HG03060 (cell line): ENCODE measurements at regions not wholly inside any gene's neighbourhood (a gene's known extent, or its start where the extent isn't known, plus 50 kb on each side); places are given as distances from the start of the nearest gene placed in this dataset.

Source experiments
- ATAC-seq: cut with Tn5 transposase; IDR thresholded peaks from one replicate; pipeline ENCODE4 v1.9.1; 2021; ENCODE audit warnings: low read depth, moderate number of reproducible peaks; ENCODE audit not compliant: unreplicated experiment

- ATAC-seq: no peak
Measured at GRCh38 chr18:31213641-31214040, 51.0 kb upstream of the DSC1 start.

DNA sequence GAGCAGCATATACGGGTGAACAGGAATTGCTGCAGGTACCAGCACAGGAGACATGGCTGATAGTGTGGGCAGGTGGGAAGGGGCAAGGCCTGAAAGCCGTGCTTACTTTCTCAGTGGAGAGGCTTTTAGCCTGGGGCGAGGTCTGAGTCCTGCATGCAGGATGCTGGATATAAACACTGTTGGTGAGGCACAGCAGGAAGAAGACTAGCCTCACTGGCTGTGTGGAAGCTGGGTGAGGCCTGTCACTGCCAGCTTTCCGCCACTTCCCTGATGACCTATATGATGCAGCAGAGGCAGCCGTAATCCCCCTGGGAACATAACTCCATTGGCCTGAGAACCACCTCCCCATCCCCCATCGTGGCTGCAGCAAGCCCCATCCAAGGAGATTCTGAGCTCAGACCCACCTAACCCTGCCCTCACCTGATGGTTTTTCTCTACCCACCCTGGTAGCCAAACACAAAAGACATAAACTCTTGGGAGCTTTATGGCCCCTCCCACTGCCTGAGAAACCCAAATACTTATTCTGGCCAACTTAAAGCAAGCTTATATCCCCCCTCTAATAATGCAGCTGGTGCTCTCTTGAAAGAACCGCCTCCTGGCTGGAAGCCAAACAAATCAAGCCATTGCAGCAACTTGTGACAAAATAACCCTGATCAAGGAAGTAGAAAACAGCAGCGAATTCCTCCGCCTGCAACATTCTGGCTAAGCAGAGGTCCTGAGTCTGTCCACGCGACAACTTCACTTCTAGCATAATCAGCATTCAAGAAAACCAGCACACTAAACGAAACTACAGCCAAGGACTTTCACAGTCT, 54.6 kb upstream of the DSC1 start:
- no peak for ATAC-seq

GRCh38 chr18:31218671-31219383, 56.2 kb upstream of the DSC1 start:
- no peak for ATAC-seq

- ATAC-seq: no peak
Measured at GRCh38 chr18:31219395-31219794, 56.7 kb upstream of the DSC1 start.

GRCh38 chr18:31223371-31223770, 60.7 kb upstream of the DSC1 start:
- ATAC-seq: no peak

GRCh38 chr18:31225668-31226067, 63.0 kb upstream of the DSC1 start:
- ATAC-seq: no peak

DNA sequence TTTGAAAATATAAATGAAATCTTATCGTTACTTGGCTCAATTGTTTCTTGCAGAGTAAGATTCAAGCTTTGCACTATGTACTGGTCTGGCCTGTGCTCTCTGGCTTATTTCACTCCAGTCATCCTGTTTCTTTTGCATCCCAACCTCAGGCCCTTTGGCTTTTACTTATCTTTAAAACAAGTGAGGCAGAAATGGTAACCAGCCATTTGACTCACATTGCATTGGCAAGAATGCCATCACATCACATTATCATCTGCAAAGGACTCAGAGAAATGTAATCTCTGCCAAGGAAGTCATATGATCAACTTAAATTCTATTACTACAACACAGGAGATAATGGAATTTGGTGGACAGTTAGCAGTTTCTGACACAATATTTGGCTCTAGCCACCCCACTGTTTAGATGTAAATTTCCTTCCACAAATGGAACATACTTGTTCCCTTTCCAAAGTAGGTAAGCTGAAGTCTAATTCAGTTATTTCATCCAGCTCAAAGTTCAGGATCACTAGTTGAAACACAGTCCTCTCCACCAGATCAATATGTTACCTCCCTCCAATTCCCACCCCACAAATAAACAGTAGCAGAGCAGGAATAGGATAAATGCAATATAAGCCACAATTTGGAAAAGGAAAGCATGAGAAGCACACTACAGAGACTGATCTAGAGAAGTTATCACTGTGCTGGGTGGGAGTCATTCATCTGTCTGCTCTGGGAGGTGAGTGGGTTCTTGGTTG, 65.0 kb upstream of the DSC1 start:
- no peak for ATAC-seq

DNA sequence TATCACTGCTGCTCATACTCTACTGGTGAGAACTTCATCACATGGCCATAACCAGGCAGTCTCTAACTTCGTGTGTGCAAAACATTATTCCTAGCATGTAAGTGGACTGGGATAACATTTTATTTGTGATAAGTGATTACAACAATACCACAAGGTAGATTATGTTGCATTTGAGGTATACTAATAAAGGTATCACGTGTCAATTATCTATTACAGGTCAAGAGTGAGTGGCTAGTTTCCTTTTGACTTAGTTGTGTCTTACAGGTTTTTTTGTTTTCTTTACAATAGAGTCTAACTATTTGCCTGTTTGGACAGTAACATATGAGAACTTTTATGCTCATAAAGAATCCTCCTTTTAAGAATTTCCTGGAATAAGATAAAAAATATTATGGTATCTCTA, 67.2 kb upstream of the DSC1 start:
- no peak for ATAC-seq

GRCh38 chr18:31230495-31230894, 67.8 kb upstream of the DSC1 start:
- peak; percentile 75 for ATAC-seq

DNA sequence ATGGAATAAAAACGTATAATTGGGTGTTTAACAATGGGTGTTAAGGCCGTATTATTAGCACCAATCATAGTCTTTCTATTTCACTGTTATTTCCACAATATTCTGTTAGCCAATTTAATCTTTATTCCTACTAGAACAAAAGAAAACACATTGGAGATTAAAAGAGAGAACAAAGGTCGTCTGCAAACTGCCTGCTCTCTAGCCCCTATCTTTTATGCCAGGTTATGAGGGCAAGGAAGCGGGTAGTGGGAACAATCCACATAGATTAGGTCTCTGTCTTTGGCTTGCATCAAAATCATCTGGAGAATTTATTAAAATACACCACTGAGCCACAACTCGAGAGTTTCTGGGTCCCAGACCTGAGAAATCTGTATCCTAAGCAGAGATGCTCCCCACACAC, 69.4 kb upstream of the DSC1 start:
- ATAC-seq: no peak

- ATAC-seq: no peak
Measured at GRCh38 chr18:31232775-31233424, 70.2 kb upstream of the DSC1 start.

DNA sequence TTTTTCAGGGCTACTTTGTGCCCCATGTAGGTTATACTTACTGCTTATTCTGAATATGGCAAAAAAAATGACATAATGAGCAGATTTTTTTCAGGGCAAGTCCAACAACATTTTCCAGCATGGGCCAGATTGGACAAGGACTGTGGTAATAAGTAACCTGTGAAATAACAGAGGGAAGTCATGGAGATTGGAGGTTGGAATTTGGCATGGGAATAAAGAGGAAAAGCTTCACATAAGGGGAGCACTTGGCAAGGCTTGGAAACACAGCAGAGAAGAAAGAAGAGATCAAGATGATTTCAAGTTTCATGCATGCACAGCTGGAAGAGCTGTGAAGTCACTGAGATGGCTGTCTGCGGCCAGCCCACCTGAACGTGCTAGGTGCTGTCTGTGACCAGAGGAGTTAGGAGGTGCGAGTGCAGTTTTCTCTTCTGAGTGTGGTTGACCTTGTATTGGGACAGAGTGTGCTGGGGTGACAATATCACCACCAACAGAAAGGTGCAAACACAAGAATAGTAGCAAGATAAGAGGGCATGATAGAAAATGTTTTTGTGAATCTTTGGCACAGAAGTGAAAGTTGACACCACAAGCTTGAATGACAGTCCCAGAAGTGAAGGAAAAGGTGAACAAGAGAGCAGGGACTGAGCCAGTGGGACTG, 71.1 kb upstream of the DSC1 start:
- ATAC-seq: no peak

- ATAC-seq: no peak
Measured at GRCh38 chr18:31235856-31236255, 73.2 kb upstream of the DSC1 start.

DNA sequence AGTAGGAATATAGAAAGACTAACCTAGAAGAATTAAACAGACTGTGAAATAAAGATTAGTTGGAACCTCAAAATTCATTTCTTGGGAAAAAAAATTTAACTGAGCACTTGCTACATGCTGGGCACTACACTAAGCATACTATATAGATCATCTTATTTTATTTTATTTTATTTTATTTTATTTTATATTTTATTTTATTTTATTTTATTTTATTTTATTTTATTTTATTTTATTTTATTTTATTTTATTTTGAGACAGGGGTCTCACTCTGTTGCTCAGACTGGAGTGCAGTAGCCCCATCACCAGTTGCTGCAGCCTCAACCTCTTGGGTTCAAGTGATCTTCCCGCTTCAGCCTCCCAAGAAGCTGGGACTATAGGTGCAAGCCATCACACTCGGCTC, 74.5 kb upstream of the DSC1 start:
- ATAC-seq: no peak

DNA sequence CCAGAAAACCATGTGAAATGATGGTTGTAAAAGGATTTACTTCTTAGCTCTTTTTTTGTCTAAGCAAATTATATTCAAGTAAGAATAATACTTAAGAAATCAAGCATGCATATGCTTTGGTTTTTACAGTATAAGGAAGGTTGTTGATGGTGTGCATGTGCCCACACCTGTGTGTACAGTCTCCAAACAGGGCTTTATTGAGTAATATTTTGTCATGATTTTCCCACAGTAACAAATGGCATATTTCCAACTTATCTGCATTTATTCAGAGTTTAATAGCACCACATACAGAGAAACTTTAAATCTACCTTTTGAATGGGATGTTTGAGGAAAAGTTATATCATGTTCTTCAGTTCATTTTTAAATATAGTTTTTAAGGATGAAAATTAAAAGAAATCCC, 76.5 kb upstream of the DSG1 start:
- ATAC-seq: no peak

- peak; percentile 42 for ATAC-seq
Measured at GRCh38 chr18:31241900-31242409, 76.0 kb upstream of the DSG1 start.

GRCh38 chr18:31243740-31244512, 74.0 kb upstream of the DSG1 start:
- no peak for ATAC-seq

- ATAC-seq: no peak
Measured at GRCh38 chr18:31244771-31245394, 73.1 kb upstream of the DSG1 start.

DNA sequence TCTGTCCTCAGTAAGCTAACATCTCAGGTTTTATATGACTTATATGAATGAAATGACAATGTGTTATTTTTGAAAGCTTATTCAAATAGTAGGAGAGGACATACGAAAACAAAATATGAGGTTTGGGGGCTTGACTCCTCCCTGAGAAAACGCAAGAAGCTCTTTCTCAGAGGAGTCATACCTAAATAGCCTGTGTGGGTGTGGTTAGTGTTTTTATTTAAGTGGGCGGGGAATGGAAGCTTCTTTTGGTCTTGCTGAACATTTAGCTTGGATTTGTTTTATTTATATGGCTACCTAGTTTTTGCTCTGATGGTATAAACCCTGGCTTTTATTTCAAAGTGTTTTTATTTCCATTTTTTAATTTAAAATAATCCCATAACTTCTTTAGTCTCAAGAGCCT, 72.1 kb upstream of the DSG1 start:
- ATAC-seq: no peak
